ENCODE measurements at regions not wholly inside any gene's neighbourhood (a gene's known extent, or its start where the extent isn't known, plus 50 kb on each side); places are given as distances from the start of the nearest gene placed in this dataset. TPM values are rescaled to one million over a fixed set of nuclear protein-coding genes. Genes with fewer than 3 reads are reported as not detected.

Small RNA genes lying in the stretch of these regions (small RNA-seq; reads per million reads assigned to genes)
- not detected for gene AP000522.1 (ENCODE audit: insufficient read length, low read depth, low replicate concordance)

Measured in B cell (primary cell).